ENCODE measurements at regions not wholly inside any gene's neighbourhood (a gene's known extent, or its start where the extent isn't known, plus 50 kb on each side); places are given as distances from the start of the nearest gene placed in this dataset.

DNA sequence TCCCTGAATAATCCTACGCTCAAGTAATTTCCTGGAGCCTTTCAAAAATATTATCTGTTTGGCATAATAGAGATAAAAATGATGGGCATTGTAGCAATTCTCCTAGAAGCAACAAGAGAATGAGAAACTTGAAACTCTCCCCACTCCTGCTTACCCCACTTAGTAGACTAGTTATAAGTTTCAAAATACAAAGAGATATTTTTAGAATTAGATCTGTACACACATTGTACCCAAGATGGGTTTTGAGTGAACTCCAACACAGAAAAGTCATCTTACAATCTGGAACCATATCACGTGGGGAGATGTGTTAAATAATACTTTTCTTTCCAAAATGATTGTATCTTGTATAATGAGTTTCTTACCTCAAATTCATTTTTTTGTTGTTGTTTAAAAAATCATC, 484.9 kb downstream of the LPIN1 start:
- TF ChIP-seq POLR2A (IDR thresholded peaks at IDR 0.05; ENCODE audit: low read depth, low read length) (no peak), POLR2AphosphoS5 (IDR thresholded peaks at IDR 0.05; ENCODE audit: low read depth, low read length) (no peak), TAF1 (IDR thresholded peaks at IDR 0.05; ENCODE audit: low read depth, low read length) (no peak), PAX5 (IDR thresholded peaks at IDR 0.05; ENCODE audit: insufficient read depth, low read length, severe bottlenecking) (no peak), SPI1 (IDR thresholded peaks at IDR 0.05; ENCODE audit: low read depth, low read length) (no peak)
